Activated CD4-positive, alpha-beta T cell treated with anti-CD3 and anti-CD28 coated beads for 48 hours (primary cell): ENCODE measurements at regions not wholly inside any gene's neighbourhood (a gene's known extent, or its start where the extent isn't known, plus 50 kb on each side); places are given as distances from the start of the nearest gene placed in this dataset.

ENCODE experiments used
- DNase-seq: peaks from one replicate; pipeline ENCODE4 v3.0.0-alpha.2; 2020

GRCh38 chr5:3006526-3006925 is 255.0 kb upstream of the IRX2 start:
- no peak for DNase-seq

- no peak for DNase-seq
These were observed 253.0 kb upstream of the IRX2 start for GRCh38 chr5:3004361-3005080.

GRCh38 chr5:3002230-3002629 is 250.8 kb upstream of the IRX2 start:
- no peak for DNase-seq

GRCh38 chr5:3000631-3001030 is 249.2 kb upstream of the IRX2 start:
- no peak for DNase-seq

- DNase-seq, result no peak
These were observed 248.4 kb upstream of the IRX2 start for GRCh38 chr5:2999926-3000325.

- no peak for DNase-seq
These were observed 246.6 kb upstream of the IRX2 start for GRCh38 chr5:2998106-2998505.

GRCh38 chr5:2997179-2997578 is 245.7 kb upstream of the IRX2 start:
- no peak for DNase-seq

- DNase-seq, result no peak
These were observed 245.2 kb upstream of the IRX2 start for GRCh38 chr5:2996687-2997086.

- DNase-seq, result no peak
These were observed 244.8 kb upstream of the IRX2 start for GRCh38 chr5:2996248-2996647.

GRCh38 chr5:2995667-2996066 is 244.2 kb upstream of the IRX2 start:
- no peak for DNase-seq

GRCh38 chr5:2995035-2995434 is 243.6 kb upstream of the IRX2 start:
- no peak for DNase-seq

GRCh38 chr5:2993771-2994170 is 242.3 kb upstream of the IRX2 start:
- DNase-seq, result no peak

- DNase-seq, result no peak
These were observed 241.8 kb upstream of the IRX2 start for GRCh38 chr5:2993301-2993700.

- DNase-seq, result no peak
These were observed 241.3 kb upstream of the IRX2 start for GRCh38 chr5:2992806-2993205.

GRCh38 chr5:2991884-2992283 is 240.4 kb upstream of the IRX2 start:
- no peak for DNase-seq

- no peak for DNase-seq
These were observed 238.0 kb upstream of the IRX2 start for GRCh38 chr5:2989517-2989916.

- DNase-seq, result no peak
These were observed 234.8 kb upstream of the IRX2 start for GRCh38 chr5:2986301-2986700.

GRCh38 chr5:2985718-2986117 is 234.2 kb upstream of the IRX2 start:
- no peak for DNase-seq

- DNase-seq, result no peak
These were observed 232.3 kb upstream of the IRX2 start for GRCh38 chr5:2983583-2984300.

- DNase-seq, result no peak
These were observed 230.2 kb upstream of the IRX2 start for GRCh38 chr5:2981652-2982051.

GRCh38 chr5:2981035-2981434 is 229.6 kb upstream of the IRX2 start:
- DNase-seq, result no peak

GRCh38 chr5:2960294-2960693 is 208.8 kb upstream of the IRX2 start:
- DNase-seq, result no peak

- no peak for DNase-seq
These were observed 207.5 kb upstream of the IRX2 start for GRCh38 chr5:2958976-2959375.

GRCh38 chr5:2948875-2949274 is 197.4 kb upstream of the IRX2 start:
- DNase-seq, result no peak

GRCh38 chr5:2946315-2946714 is 194.8 kb upstream of the IRX2 start:
- no peak for DNase-seq
